Lower leg skin (tissue), 3 donors: ENCODE measurements at regions not wholly inside any gene's neighbourhood (a gene's known extent, or its start where the extent isn't known, plus 50 kb on each side); places are given as distances from the start of the nearest gene placed in this dataset.

Source experiments
- CTCF ChIP-seq, 3 donors: fragments of 450-650 bp; IDR thresholded peaks; one replicate each; pipeline ENCODE4 v1.5.1; 2016; ENCODE audit warnings: antibody characterized with exemption in 3 of 3, mild to moderate bottlenecking in 3 of 3, moderate library complexity in 2 of 3
- POLR2A ChIP-seq, 2 donors: fragments of 450-650 bp; IDR thresholded peaks; one replicate each; pipeline ENCODE4 v1.6.1; 2016 to 2017; ENCODE audit warnings: antibody characterized with exemption in 2 of 2, mild to moderate bottlenecking in 1 of 2, moderate library complexity in 1 of 2

- TF ChIP-seq CTCF (IDR thresholded peaks at IDR 0.05) (no peak), POLR2A (IDR thresholded peaks at IDR 0.05) (no peak)
Observed at GRCh38 chr14:27945512-27945911, 821.1 kb upstream of the FOXG1 start.
